OCI-LY7 (cell line): ENCODE measurements at regions not wholly inside any gene's neighbourhood (a gene's known extent, or its start where the extent isn't known, plus 50 kb on each side); places are given as distances from the start of the nearest gene placed in this dataset.

Experiments
- CTCF ChIP-seq: fragments of 200-600 bp; sonication (generic); conservative IDR thresholded peaks from 2 replicates; pipeline ENCODE4 v1.5.1; 2014; ENCODE audit warnings: mild to moderate bottlenecking, antibody characterized with exemption, low read length, moderate library complexity, mixed read lengths
- EZH2phosphoT487 ChIP-seq: fragments of 200-600 bp; sonication (generic); IDR thresholded peaks from 2 replicates; pipeline ENCODE4 v1.6.1; 2018; ENCODE audit warnings: low read depth, borderline replicate concordance, mild to moderate bottlenecking, mixed run types, antibody characterized with exemption, low read length, moderate library complexity, mixed read lengths

GRCh38 chr10:111150691-111151090, 73.9 kb downstream of the ADRA2A start:
- TF ChIP-seq CTCF (no peak), EZH2phosphoT487 (no peak)
